GM12878 (cell line): ENCODE measurements at regions not wholly inside any gene's neighbourhood (a gene's known extent, or its start where the extent isn't known, plus 50 kb on each side); places are given as distances from the start of the nearest gene placed in this dataset.
"Not testable (repeated sequence)": the region's sequence is repeated elsewhere in the genome, so short reads cannot be mapped to it uniquely, and the experiment has no call there.

Source experiments
- ATAC-seq: fragments of 200-7000 bp; cut with Tn5 transposase; 3 replicates; pipeline ENCODE4 v1.9.1; 2020; ENCODE audit warnings: mild to moderate bottlenecking, moderate library complexity
- BruUV-seq: library from RNA; stranded (reverse); fragments of 400-500 nt; replicated peaks from 2 replicates; lab custom pipeline; 2021; lab: Mats Ljungman, UMichigan
- CTCF ChIA-PET: fragments of 300-600 bp; sonication (Branson Sonifier 250); formaldehyde crosslinking; extraction: SDS; loops from one replicate; lab custom pipeline; 2021; ENCODE audit warnings: inconsistent platforms; lab: Yijun Ruan, JAX
- POLR2A ChIA-PET: fragments of 350-600 bp; formaldehyde crosslinking; extraction: SDS; loops from one replicate; lab custom pipeline; 2021; ENCODE audit warnings: inconsistent platforms; lab: Charles Lee
- RAD21 ChIA-PET: fragments of 300-600 bp; sonication (Branson Sonifier 250); formaldehyde crosslinking; loops from one replicate; lab custom pipeline; 2023; ENCODE audit warnings: antibody characterized with exemption; ENCODE audit not compliant: unreplicated experiment; lab: Charles Lee
- SMC1A ChIA-PET: fragments of 300-600 bp; sonication (Branson Sonifier 250); formaldehyde crosslinking; loops from one replicate; lab custom pipeline; 2023; ENCODE audit not compliant: unreplicated experiment, uncharacterized antibody; lab: Charles Lee
- DNase-seq: peaks from one replicate; pipeline ENCODE4 v3.0.0-alpha.2; 2011; ENCODE audit warnings: low read depth, low spot score
- FAIRE-seq: peaks from 3 replicates; lab custom pipeline; 2011; peaks lifted over from hg19 to GRCh38; lab: Jason Lieb, UNC
- H2AFZ ChIP-seq: 2 replicates; pipeline ENCODE4 v1.6.0; 2011; ENCODE audit warnings: low read depth, low read length, control low read depth; ENCODE audit not compliant: control insufficient read depth
- H3K27ac ChIP-seq: 2 replicates; pipeline ENCODE4 v1.5.1; 2011; ENCODE audit warnings: control low read depth; ENCODE audit not compliant: control insufficient read depth, insufficient read depth
- H3K27me3 ChIP-seq, 2 experiments: replicated peaks in 1 of 2; 2 replicates each; pipeline versions ENCODE4 v1.6.0 to v1.6.1; 2011; ENCODE audit warnings: low read length in 1 of 2; ENCODE audit not compliant: control insufficient read depth in 2 of 2, insufficient read depth in 2 of 2
- H3K36me3 ChIP-seq, 2 experiments: 2 replicates each; pipeline ENCODE4 v1.5.1; 2011; ENCODE audit warnings: low read length in 1 of 2; ENCODE audit not compliant: control insufficient read depth in 2 of 2, insufficient read depth in 2 of 2
- H3K4me1 ChIP-seq: 2 replicates; pipeline ENCODE4 v1.6.1; 2011; ENCODE audit warnings: mild to moderate bottlenecking, low read length, moderate library complexity, mixed read lengths; ENCODE audit not compliant: control insufficient read depth, insufficient read depth
- H3K4me2 ChIP-seq: 2 replicates; pipeline ENCODE4 v1.6.0; 2011; ENCODE audit warnings: control low read depth; ENCODE audit not compliant: control insufficient read depth, insufficient read depth
- H3K4me3 ChIP-seq: fragments of 200-600 bp; sonication (generic); 2 replicates; pipeline ENCODE4 v1.5.1; 2016
- H3K79me2 ChIP-seq: 2 replicates; pipeline ENCODE4 v1.6.0; 2011; ENCODE audit warnings: low read length; ENCODE audit not compliant: control insufficient read depth, insufficient read depth
- H3K9ac ChIP-seq: 2 replicates; pipeline ENCODE4 v1.8.0; 2011; ENCODE audit warnings: low read length, control low read depth, mixed read lengths; ENCODE audit not compliant: control insufficient read depth, insufficient read depth
- H3K9me3 ChIP-seq: replicated peaks from 3 replicates; pipeline ENCODE4 v1.5.1; 2011; ENCODE audit warnings: mild to moderate bottlenecking, low read length; ENCODE audit not compliant: control insufficient read depth, insufficient read depth
- H4K20me1 ChIP-seq: 2 replicates; pipeline ENCODE4 v1.6.0; 2011; ENCODE audit not compliant: control insufficient read depth, insufficient read depth
- MTA3 ChIP-seq: IDR thresholded peaks from 2 replicates; pipeline ENCODE4 v1.6.1; 2012; ENCODE audit warnings: low read length, inconsistent platforms, borderline replicate concordance
- NFIC ChIP-seq: IDR thresholded peaks from 2 replicates; pipeline ENCODE4 v1.6.1; 2012; ENCODE audit warnings: low read depth, mild to moderate bottlenecking, inconsistent platforms, low read length, moderate library complexity
- WGBS: methylation state at CpG from one replicate; pipeline ENCODE4 v1.1.6; 2016; ENCODE audit warnings: low lambda C conversion rate; ENCODE audit not compliant: insufficient replicate concordance, insufficient coverage; ENCODE audit errors: missing lambda C conversion rate; 5-methylcytosine and 5-hydroxymethylcytosine counted together
- in situ Hi-C: fragments of 300-500 bp; cut with MboI; formaldehyde crosslinking; loops from 9 replicates; pipeline ENCODE4 v1.14.3; 2018; ENCODE audit warnings: mixed read lengths
- intact Hi-C: fragments of 100-400 bp; cut with micrococcal nuclease; formaldehyde crosslinking; loops from one replicate; pipeline ENCODE4 v1.14.2; 2022; ENCODE audit not compliant: unreplicated experiment

DNA sequence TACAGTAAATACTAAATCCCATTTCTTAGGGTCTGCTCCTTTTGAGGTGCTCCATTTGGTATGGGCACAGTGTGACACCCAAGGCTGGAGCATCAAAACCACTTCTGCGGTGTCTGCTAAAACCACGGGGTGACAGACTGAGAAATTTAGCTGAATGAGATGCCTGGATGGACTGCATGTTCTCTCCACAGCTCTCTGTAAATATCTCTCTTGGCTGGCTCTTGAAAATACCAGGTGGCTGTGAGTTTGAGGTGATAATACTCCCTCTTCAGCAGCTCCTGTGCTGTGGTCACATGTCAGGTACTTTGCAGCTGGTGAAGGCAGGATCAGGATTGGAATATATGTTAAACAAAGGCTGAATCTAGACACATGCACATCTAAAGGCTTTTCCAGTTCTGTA is 93.7 kb upstream of the SIMC1 start:
- RAD21 ChIA-PET = no interaction called here
- Histone ChIP-seq H3K9me3 (peaks cover 10% of the 10 kb centered on the region; the same call in 2 of the 3 replicates), H3K4me2 (no peak overlapping the region), H3K79me2 (no peaks in the 10 kb centered on the region), H3K27me3 (peaks cover 1 to 6% of the 10 kb centered on the region in 2 experiments; a peak in 3 of 4 replicates), H4K20me1 (no peaks in the 10 kb centered on the region), H3K27ac (no peak overlapping the region), H3K4me1 (no peaks in the 10 kb centered on the region), H3K9ac (no peak overlapping the region), H2AFZ (no peak overlapping the region), H3K4me3 (no peak overlapping the region), H3K36me3 (no peaks in the 10 kb centered on the region)
- POLR2A ChIA-PET = no interaction called here
- no peak for TF ChIP-seq NFIC
- TF ChIP-seq MTA3 = no peak
- WGBS = 10% methylated on average over 2 of the region's 2 CpGs
- CTCF ChIA-PET = no interaction called here
- DNase-seq (no peak), ATAC-seq (no peak), FAIRE-seq (no peak)
- in situ Hi-C loops (no loop called here), intact Hi-C loops (no loop called here)
- no TSS peak for BruUV-seq
- SMC1A ChIA-PET = no interaction called here

DNA sequence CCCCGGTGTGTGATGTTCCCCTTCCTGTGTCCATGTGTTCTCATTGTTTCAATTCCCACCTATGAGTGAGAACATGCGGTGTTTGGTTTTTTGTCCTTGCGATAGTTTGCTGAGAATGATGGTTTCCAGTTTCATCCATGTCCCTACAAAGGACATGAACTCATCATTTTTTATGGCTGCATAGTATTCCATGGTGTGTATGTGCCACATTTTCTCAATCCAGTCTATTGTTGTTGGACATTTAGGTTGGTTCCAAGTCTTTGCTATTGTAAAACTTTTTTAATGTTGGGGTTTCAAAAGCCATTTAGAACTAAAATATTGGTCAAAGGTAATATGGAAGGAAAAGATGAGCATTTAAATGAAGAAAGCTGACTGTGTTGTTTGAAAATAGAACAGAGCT is 88.3 kb upstream of the SIMC1 start:
- no CpG with 5 or more reads among the region's 3 CpGs for WGBS
- RAD21 ChIA-PET, H3K9ac ChIP-seq, DNase-seq, H3K36me3 ChIP-seq, in situ Hi-C loops, H3K27ac ChIP-seq, H4K20me1 ChIP-seq, H3K4me3 ChIP-seq, H3K27me3 ChIP-seq, H2AFZ ChIP-seq, intact Hi-C loops, H3K79me2 ChIP-seq, FAIRE-seq, ATAC-seq, POLR2A ChIA-PET, H3K4me1 ChIP-seq, SMC1A ChIA-PET, H3K4me2 ChIP-seq, BruUV-seq, H3K9me3 ChIP-seq: not testable (repeated sequence)
- CTCF ChIA-PET = interaction anchor here (1.0 kb wide), 1 partner anchor 9 kb away, joined by 3 read pairs; no protein-coding TSS in a partner anchor
